ENCODE measurements at regions not wholly inside any gene's neighbourhood (a gene's known extent, or its start where the extent isn't known, plus 50 kb on each side); places are given as distances from the start of the nearest gene placed in this dataset.

GRCh38 chr16:72369274-72369673 is 197.3 kb upstream of the PMFBP1 start:
- Histone ChIP-seq H3K4me3 (ENCODE audit: low read length) (no peak overlapping the region), H3K27me3 (ENCODE audit: insufficient read depth, low read depth, low read length) (no peaks in the 10 kb centered on the region), H3K4me2 (ENCODE audit: low read length) (no peak overlapping the region), H3K27ac (ENCODE audit: low read length) (no peak overlapping the region), H3K9me3 (ENCODE audit: low read length) (no peaks in the 10 kb centered on the region), H3K9me2 (ENCODE audit: insufficient read depth, low read length) (no peaks in the 10 kb centered on the region), H4K20me1 (ENCODE audit: insufficient read depth) (no peaks in the 10 kb centered on the region), H3K79me2 (replicated peaks; ENCODE audit: insufficient read depth, low read length) (no peaks in the 10 kb centered on the region), H3K36me3 (ENCODE audit: insufficient read depth, low read length) (no peaks in the 10 kb centered on the region), H3F3A (ENCODE audit: insufficient read depth, low read length, poor library complexity, severe bottlenecking) (peaks cover 8% of the 10 kb centered on the region), H2AFZ (ENCODE audit: low read depth, low read length) (no peak overlapping the region), H3K9ac (ENCODE audit: low read length) (no peak overlapping the region)
- TF ChIP-seq, protein P1, sequence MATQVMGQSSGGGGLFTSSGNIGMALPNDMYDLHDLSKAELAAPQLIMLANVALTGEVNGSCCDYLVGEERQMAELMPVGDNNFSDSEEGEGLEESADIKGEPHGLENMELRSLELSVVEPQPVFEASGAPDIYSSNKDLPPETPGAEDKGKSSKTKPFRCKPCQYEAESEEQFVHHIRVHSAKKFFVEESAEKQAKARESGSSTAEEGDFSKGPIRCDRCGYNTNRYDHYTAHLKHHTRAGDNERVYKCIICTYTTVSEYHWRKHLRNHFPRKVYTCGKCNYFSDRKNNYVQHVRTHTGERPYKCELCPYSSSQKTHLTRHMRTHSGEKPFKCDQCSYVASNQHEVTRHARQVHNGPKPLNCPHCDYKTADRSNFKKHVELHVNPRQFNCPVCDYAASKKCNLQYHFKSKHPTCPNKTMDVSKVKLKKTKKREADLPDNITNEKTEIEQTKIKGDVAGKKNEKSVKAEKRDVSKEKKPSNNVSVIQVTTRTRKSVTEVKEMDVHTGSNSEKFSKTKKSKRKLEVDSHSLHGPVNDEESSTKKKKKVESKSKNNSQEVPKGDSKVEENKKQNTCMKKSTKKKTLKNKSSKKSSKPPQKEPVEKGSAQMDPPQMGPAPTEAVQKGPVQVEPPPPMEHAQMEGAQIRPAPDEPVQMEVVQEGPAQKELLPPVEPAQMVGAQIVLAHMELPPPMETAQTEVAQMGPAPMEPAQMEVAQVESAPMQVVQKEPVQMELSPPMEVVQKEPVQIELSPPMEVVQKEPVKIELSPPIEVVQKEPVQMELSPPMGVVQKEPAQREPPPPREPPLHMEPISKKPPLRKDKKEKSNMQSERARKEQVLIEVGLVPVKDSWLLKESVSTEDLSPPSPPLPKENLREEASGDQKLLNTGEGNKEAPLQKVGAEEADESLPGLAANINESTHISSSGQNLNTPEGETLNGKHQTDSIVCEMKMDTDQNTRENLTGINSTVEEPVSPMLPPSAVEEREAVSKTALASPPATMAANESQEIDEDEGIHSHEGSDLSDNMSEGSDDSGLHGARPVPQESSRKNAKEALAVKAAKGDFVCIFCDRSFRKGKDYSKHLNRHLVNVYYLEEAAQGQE (IDR thresholded peaks at IDR 0.05; ENCODE audit: borderline replicate concordance), result no peak
- TF ChIP-seq POLR2AphosphoS5 (IDR thresholded peaks at IDR 0.05), result no peak

GRCh38 chr16:72367851-72368250 is 195.9 kb upstream of the PMFBP1 start:
- H3K4me3 ChIP-seq (ENCODE audit: low read length), result no peak overlapping the region
- TF ChIP-seq TAF1 (IDR thresholded peaks at IDR 0.05; ENCODE audit: low read depth), result no peak
- TF ChIP-seq SMC3 (conservative IDR thresholded peaks at IDR 0.05; ENCODE audit: poor library complexity), result no peak
- TF ChIP-seq EZH2 (IDR thresholded peaks at IDR 0.05; ENCODE audit: borderline replicate concordance, insufficient read depth, low read length, poor library complexity, severe bottlenecking), result no peak
- no peak for TF ChIP-seq EP300 (conservative IDR thresholded peaks at IDR 0.05; ENCODE audit: poor library complexity, severe bottlenecking)
- TF ChIP-seq RAD21 (conservative IDR thresholded peaks at IDR 0.05), result no peak
- no peak for TF ChIP-seq CTCF (IDR thresholded peaks at IDR 0.05; ENCODE audit: poor library complexity, severe bottlenecking)
- TF ChIP-seq MXI1 (conservative IDR thresholded peaks at IDR 0.05; ENCODE audit: poor library complexity, severe bottlenecking), result no peak
- TF ChIP-seq, protein P1 (IDR thresholded peaks at IDR 0.05; ENCODE audit: borderline replicate concordance), result no peak
- no peak for TF ChIP-seq POLR2AphosphoS5 (IDR thresholded peaks at IDR 0.05)

More at GRCh38 chr16:72367851-72368250, 195.9 kb upstream of the PMFBP1 start:
- Histone ChIP-seq H3K36me3 (ENCODE audit: insufficient read depth, low read length) (no peaks in the 10 kb centered on the region), H3K27me3 (ENCODE audit: insufficient read depth, low read depth, low read length) (no peaks in the 10 kb centered on the region), H4K20me1 (ENCODE audit: insufficient read depth) (no peaks in the 10 kb centered on the region), H3K9me3 (ENCODE audit: low read length) (no peaks in the 10 kb centered on the region), H3K9ac (ENCODE audit: low read length) (no peak overlapping the region), H3K27ac (ENCODE audit: low read length) (no peak overlapping the region), H3F3A (ENCODE audit: insufficient read depth, low read length, poor library complexity, severe bottlenecking) (peaks cover 8% of the 10 kb centered on the region), H2AFZ (ENCODE audit: low read depth, low read length) (no peak overlapping the region), H3K79me2 (replicated peaks; ENCODE audit: insufficient read depth, low read length) (no peaks in the 10 kb centered on the region), H3K9me2 (ENCODE audit: insufficient read depth, low read length) (no peaks in the 10 kb centered on the region), H3K4me2 (ENCODE audit: low read length) (no peak overlapping the region)
